PFSK-1 (cell line): ENCODE measurements at regions not wholly inside any gene's neighbourhood (a gene's known extent, or its start where the extent isn't known, plus 50 kb on each side); places are given as distances from the start of the nearest gene placed in this dataset.

Experiments used
- FOXP2 ChIP-seq: optimal IDR thresholded peaks from 2 replicates; pipeline ENCODE3; 2011; ENCODE audit warnings: borderline replicate concordance, control low read depth, inconsistent platforms; ENCODE audit not compliant: insufficient read depth; ENCODE audit errors: extremely low read length, extremely low read depth
- POLR2AphosphoS5 ChIP-seq: IDR thresholded peaks from 2 replicates; pipeline ENCODE4 v1.6.1; 2012; ENCODE audit warnings: low read depth, mild to moderate bottlenecking, control low read depth, low read length, moderate library complexity
- SIN3A ChIP-seq: IDR thresholded peaks from 2 replicates; pipeline ENCODE4 v1.6.1; 2012; ENCODE audit warnings: mild to moderate bottlenecking, low read length, moderate library complexity, borderline replicate concordance; ENCODE audit not compliant: insufficient read depth
- TAF1 ChIP-seq: IDR thresholded peaks from 2 replicates; pipeline ENCODE4 v1.6.1; 2012; ENCODE audit warnings: low read length, control low read depth, borderline replicate concordance; ENCODE audit not compliant: insufficient read depth
- TF ChIP-seq, protein P1 (sequence below), 2 experiments: IDR thresholded peaks; 2 replicates each; pipeline versions ENCODE4 v1.6.1 to v1.8.0; 2011 to 2012; ENCODE audit warnings: low read depth in 2 of 2, low read length in 2 of 2, control low read depth in 1 of 2, inconsistent platforms in 1 of 2, mild to moderate bottlenecking in 1 of 2, moderate library complexity in 1 of 2; ENCODE audit not compliant: insufficient read depth in 1 of 2

DNA sequence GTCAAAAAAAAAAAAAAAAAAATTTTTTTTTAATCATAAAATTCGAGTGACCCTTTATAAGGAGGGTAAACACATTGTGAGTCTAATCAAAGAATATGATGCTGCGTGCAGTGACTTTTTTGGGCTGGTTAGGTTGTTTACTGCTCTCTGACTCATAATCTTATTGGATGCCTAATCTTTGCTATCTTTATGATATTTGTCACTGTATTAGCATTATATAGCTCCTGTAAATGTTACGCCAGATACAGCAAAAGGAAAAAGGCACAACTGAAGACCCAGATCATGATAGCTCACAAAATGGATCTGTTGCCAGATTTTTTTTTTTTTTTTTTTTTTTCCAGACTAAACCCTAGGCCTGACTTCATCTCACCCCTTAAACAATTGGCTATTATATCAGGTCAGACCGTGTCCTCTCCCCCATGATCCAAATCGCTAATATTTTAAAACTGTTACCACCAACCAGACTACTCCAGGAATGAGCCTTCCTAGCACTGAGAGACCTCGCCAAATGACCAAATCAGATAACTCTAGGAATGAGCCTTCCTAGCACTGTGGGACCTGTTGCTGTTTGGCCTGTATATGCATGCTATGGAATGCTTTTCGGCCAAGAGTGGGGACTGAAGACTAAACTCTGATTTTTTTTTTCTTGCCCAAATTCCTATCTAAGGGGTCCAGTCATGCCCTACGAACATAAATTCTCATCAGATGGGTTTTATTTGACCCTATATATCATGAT lies 131.7 kb upstream of the MYO10 start:
- TF ChIP-seq POLR2AphosphoS5 (no peak), TAF1 (no peak), SIN3A (no peak), FOXP2 (no peak)
- TF ChIP-seq, protein P1, sequence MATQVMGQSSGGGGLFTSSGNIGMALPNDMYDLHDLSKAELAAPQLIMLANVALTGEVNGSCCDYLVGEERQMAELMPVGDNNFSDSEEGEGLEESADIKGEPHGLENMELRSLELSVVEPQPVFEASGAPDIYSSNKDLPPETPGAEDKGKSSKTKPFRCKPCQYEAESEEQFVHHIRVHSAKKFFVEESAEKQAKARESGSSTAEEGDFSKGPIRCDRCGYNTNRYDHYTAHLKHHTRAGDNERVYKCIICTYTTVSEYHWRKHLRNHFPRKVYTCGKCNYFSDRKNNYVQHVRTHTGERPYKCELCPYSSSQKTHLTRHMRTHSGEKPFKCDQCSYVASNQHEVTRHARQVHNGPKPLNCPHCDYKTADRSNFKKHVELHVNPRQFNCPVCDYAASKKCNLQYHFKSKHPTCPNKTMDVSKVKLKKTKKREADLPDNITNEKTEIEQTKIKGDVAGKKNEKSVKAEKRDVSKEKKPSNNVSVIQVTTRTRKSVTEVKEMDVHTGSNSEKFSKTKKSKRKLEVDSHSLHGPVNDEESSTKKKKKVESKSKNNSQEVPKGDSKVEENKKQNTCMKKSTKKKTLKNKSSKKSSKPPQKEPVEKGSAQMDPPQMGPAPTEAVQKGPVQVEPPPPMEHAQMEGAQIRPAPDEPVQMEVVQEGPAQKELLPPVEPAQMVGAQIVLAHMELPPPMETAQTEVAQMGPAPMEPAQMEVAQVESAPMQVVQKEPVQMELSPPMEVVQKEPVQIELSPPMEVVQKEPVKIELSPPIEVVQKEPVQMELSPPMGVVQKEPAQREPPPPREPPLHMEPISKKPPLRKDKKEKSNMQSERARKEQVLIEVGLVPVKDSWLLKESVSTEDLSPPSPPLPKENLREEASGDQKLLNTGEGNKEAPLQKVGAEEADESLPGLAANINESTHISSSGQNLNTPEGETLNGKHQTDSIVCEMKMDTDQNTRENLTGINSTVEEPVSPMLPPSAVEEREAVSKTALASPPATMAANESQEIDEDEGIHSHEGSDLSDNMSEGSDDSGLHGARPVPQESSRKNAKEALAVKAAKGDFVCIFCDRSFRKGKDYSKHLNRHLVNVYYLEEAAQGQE (IDR thresholded peaks at IDR 0.05; ENCODE audit: insufficient read depth in 1 of 2, low read depth in 2 of 2, low read length in 2 of 2) = no peak

DNA sequence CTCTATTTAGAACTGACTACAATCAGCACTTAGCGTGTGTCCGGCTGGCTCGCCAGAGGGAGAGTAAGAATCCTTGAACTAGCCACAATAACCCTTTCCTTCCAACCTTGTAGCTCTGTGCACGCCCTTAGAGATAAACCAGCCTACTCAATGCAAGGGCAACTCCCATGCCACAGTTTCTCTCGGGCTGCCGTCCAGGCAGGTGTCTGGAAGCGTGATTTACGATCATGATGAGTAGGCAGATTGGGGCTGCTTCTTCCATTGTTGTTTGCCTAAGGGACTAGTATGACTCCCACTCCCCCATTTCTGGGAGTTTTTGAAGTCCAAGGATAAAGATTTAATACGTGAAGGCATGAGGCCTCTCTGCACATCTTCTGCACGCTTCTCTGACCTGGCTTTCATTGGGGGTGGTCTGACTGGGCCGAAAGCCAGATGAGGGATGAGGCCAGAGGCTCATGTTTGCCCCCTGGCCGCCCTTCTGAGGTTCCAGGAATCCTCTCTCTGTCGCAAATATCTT lies 134.0 kb upstream of the MYO10 start:
- TF ChIP-seq POLR2AphosphoS5 = no peak
- TF ChIP-seq TAF1 = no peak
- TF ChIP-seq FOXP2 = no peak
- TF ChIP-seq SIN3A = no peak
- TF ChIP-seq, protein P1 (IDR thresholded peaks at IDR 0.05; ENCODE audit: insufficient read depth in 1 of 2, low read depth in 2 of 2, low read length in 2 of 2) = no peak

DNA sequence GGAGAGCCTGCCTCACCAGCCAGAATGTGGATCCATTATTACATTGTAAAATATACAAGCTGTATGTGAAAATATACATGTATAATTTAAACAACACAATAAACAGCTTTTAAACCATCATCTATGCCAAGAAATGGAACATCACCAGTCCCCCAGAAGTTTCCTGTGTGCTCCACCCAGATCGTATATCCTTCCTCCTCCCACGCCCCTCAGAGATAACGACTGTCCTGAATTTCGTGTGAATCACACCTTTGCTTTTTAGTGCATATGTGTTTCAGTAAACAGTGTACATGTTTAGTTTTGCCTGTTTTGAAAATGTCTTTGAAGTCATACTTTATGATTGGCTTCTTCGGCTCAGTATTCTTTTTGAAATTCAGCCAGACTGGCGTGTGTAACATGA lies 134.6 kb upstream of the MYO10 start:
- TF ChIP-seq, protein P1 (IDR thresholded peaks at IDR 0.05; ENCODE audit: insufficient read depth in 1 of 2, low read depth in 2 of 2, low read length in 2 of 2) = no peak
- TF ChIP-seq TAF1 = no peak

DNA sequence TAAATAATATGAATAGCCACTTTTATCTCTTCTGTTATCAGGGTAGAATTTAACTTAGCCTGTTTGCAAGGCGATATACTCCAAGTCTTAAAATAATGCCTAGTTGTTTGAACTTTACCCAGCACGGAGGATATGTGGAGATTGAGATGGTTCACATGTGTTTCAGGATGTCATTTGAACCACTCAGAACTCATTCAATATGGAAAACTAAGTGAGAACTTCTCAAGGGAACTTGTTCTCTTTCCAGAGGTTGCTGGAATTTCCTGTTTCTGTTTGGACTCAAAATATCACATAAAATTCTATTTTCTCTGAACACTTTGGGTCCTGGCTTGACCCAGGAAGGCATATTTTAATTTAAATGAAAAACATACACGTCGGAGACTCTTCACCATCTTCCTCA lies 139.1 kb upstream of the MYO10 start:
- TF ChIP-seq POLR2AphosphoS5 (no peak), SIN3A (no peak)
- TF ChIP-seq, protein P1 (IDR thresholded peaks at IDR 0.05; ENCODE audit: insufficient read depth in 1 of 2, low read depth in 2 of 2, low read length in 2 of 2) = no peak

DNA sequence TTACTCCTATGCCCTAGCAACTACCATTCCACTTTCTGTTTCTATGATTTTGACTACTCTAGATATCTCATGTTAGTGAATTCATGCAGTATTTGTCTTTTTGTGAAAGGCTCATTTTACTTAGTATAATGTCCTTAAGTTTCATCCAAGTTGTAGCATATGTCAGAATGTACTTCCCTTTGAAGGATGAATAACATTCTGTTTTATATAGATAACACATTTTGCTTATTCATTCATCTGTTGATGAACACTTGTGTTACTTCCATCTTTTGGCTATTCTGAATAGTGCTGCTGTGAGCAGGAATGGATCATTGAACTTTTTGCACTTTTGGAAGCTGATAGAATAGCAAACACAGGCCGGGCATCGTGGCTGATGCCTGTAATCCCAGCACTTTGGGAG lies 140.2 kb upstream of the MYO10 start:
- TF ChIP-seq, protein P1 (IDR thresholded peaks at IDR 0.05; ENCODE audit: insufficient read depth in 1 of 2, low read depth in 2 of 2, low read length in 2 of 2) = no peak
- TF ChIP-seq POLR2AphosphoS5 (no peak), SIN3A (no peak), FOXP2 (no peak), TAF1 (no peak)
